COLO668 (cell line): ENCODE measurements at regions not wholly inside any gene's neighbourhood (a gene's known extent, or its start where the extent isn't known, plus 50 kb on each side); places are given as distances from the start of the nearest gene placed in this dataset.

Experiments used
- DNase-seq: peaks from one replicate; lab custom pipeline; 2025; ENCODE audit not compliant: unreplicated experiment; lab: John Stamatoyannopoulos, UW

DNA sequence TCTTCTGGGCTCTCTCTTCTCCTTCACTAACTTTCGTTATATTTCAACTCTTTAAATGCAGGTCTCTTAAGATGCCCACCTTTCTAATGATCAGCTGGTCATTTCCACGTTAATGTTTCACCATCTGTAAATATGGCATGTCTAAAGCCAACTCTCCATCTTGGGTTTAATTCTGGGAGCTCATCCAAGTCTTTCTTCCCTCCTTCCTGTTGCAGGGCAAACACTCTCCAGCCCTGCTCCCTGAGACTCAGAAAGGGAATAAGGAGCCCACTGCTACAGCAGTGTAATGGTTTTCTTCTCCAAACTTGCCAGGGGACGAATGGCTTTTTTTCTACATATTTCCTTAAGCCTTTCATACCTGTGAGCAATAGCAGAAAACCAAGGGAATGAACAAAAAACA, 73.3 kb upstream of the SOX1 start:
- no peak for DNase-seq

DNA sequence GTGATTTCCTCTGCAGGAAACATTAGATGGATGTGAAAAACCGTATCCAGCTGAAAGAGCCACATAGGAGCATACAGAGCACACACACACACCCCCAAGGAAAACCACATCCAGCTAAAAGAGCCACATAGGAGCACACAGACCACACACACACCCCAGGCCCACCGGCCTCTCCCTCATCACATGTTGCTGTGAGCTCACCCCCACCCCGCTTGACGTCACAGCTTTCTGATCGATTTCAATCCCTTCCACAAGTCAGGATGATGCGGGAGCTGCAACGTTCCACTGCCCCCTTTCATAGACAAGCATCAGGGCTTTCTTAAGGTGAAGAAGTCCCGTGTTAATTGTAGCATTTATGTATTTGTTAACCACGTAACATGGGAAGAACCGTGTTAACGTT, 72.4 kb upstream of the SOX1 start:
- no peak for DNase-seq

DNA sequence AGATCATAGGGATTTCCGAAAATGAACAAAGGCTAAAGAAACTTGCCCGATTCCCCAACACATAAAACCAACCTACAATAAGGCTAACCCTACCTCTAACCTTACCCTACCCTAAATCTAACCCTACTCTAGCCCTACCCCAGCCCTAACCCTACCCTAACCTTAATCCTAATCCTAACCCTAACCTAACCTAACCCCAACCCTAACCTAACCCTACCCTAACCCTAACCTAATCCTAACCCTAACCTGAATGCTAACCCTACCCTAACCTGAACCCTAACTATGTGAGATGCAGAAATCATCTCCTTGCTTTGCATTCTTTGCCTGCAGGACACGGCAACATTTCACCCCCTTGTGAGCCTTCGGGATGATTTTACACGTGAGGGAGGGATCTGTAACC, 67.6 kb upstream of the SOX1 start:
- no peak for DNase-seq

DNA sequence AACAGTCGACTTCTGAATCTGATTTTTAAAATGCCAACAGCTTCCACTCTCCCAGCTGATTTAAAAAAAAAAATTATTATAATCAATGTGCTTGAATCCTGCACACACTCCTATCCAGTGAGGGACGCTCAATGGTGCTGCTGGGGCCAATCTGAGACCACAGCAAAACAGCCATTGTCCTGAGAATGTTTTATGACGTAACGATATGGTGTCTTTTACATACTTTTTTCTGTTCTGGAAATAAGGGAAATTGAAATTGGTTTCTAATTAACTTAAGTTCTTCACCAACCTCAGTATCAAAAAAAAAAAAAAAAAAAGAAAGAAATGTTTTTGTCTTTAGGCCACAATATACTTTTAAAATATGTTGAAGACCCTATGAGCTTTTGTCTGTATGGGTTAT, 66.1 kb upstream of the SOX1 start:
- no peak for DNase-seq

DNA sequence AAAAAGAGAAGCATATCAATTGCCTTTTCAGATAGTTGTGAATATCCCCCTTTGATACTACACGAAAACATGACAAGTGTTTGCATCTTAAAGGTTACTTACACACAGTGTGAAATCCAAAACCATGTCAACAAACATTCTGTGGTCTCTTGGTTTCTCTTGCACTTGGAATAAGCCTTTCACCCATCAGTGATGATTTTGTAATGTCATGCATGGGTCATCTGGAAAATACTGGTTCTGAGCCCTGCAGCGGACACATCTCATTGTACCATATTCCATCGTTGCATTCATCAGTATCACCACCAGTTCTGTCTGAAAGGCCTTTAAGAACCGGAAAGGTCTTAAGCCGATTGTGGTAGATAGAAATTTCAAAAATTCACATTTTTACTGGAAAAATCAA, 65.4 kb upstream of the SOX1 start:
- DNase-seq: no peak

DNA sequence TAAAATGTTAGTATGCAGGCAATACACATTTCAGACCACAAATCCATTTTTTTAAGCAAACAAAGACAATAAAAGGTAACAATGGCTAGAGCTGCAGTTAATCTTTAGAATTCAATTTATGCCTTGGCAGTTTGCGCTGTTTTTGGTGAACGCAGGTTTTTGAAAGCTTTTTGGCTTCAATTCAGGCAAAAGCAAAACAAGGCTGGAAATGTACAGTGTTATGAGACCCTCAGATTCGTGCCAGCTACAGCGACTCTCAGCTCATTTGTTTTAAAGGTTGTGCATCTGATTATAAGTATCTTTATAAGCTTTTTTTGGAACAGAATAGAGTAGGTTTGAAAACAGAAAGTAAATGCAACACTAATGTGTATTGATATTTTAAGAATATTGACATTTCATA, 63.6 kb upstream of the SOX1 start:
- DNase-seq: no peak

DNA sequence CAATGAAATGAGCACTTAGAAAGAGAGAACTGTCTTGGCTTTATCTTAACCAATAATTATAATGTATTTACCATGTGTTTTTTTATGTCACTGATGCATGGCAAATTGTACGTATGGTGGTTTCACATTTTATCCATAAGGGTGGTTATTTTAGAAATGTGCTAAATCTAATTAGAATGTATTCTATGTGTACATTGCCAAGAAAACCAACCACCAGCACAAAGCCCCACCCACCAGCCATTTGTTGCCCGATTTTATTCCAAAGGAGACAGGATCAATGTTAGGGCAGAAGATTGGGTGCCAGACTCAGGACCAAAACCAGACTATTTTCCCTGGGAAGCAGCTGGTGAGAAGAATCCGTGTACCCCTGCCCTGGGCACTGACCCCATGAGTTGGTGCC, 63.0 kb upstream of the SOX1 start:
- DNase-seq: no peak

DNA sequence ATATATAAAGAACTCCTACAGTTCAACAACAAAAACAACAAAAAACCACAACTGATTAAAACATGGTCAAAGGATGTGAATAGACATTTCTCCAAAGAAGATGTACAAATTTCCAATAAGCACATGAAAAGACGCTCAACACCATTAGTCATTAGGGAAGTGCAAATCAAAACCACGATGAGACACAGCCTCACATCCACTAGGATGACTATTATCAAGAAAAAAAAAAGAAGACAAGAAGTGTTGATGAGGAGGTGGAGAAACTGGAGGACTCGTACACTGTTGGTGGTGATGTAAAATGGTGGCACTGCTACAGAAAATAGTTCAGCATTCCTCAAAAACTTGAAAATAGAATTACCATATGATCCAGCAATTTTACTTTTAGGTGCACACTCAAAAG, 61.0 kb upstream of the SOX1 start:
- no peak for DNase-seq

DNA sequence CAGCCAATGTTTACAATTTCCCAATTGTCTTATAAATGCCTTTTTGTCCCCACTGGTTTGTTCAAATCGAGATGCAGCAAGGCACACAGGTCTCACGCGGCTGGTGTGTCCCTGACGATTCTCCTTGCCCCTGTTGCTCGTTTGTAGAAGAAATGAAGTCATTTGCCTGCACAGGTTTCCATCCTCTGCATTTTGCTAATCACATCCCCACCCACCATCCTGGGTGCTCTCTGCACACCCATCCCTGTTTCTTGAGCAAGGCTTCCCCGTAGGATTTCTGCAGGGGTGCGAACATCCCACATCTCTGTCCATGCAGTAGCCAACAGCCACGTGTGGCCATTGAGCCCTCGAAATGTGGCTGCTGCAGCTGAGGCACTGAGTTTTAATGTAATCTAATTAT, 59.8 kb upstream of the SOX1 start:
- DNase-seq: no peak

DNA sequence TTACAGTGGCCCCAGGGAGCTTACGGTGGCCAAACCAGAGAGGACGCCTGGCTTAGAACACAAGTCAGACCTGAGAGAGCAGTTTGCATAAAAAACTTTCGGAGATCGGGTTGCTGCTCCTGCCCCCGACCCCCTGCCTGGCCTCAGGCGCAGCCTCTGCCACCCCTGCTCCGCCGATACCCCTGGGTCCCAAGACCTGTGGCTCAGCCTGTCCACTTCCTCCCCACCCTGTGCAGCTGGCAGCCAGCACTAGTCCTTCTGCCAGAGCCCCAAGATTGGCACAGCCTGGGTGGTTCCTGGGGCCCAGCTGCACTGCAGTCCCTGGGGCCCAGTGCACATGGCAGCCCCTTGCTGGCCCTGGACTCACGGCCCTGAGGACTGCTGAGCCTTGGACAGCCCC, 56.2 kb upstream of the SOX1 start:
- no peak for DNase-seq

DNA sequence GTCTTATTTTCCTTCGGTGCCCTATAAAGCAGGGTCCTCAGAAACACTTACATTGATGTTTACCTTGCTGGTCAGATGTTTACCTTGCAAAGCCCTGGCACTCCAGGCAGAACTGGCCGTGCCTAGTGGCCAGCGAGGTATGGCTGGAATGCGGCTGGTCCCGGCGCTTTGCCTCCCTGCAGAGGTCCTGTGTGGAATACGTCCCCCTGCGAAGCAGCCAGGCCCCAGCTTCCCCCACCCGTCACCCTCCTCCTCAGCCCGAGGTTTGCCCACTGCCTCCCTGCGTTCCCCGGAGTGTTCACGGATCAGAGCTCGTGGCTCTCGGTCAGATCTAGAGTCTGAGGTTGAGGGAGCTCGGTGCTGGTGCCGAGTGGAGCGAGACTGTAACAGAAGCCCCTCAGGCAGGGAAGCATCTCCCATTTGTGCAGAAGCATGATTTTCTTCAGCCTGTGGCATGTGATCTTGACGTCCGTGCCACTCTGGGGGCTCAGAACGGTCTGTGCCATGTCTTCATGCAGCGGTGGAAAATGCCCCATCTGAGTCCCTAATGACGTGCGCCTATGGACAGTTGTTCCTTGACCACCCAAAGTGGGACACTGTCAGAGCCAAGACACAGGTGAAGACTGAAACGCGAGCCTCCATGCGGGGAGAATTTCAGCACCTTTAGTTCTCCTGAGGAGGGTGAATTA, 54.8 kb upstream of the SOX1 start:
- no peak for DNase-seq

DNA sequence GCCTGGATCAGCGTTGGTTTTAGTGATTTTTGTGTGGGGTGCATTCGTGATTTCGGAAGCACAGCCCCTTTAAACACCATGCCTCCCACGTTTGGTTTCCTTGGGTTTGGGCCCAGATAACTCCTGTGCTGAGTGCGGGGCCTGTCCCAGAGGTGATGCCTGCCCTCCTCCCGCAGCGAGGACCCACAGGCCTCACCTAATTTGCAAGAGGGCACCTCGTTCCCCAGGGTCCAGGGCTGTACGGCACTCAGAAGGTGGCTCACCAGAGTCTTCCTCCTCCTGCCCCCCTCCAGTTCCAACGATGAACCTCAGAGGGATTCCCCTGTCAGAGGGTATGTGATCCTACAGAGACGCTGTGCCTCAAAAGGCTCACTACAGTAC, 54.3 kb upstream of the SOX1 start:
- DNase-seq: no peak

DNA sequence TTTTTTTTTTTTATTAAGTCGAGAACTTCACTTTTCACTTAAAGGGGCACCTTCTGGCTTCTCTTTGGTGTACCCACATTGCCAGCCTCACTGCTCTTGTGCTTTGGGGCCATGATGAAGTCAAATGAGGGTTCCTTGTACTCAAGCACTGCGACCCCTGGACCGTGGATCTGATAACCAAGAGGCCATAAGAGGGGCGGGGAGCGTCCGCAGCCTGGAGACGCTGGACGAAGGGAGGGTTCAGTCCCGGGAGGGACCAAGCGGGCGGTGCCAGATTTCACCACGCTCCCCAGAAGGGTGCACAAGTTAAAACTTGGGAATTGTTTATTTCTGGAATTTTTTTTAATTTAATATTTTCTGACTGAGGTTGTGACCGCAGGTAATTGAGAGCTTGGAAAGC, 53.3 kb upstream of the SOX1 start:
- no peak for DNase-seq

DNA sequence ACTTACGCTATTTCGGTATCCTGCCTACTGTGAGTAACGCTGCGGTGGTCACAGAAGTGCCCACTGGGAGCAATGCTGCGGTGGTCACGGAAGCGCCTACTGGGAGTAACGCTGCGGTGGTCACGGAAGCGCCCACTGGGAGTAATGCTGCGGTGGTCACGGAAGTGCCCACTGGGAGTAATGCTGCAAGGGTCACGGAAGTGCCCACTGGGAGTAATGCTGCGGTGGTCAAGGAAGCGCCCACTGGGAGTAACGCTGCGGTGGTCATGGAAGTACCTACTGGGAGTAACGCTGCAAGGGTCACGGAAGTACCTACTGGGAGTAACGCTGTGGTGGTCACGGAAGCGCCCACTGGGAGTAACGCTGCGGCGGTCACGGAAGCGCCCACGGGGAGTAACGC, 52.1 kb upstream of the SOX1 start:
- DNase-seq: no peak
